ENCODE measurements at regions not wholly inside any gene's neighbourhood (a gene's known extent, or its start where the extent isn't known, plus 50 kb on each side); places are given as distances from the start of the nearest gene placed in this dataset.

DNA sequence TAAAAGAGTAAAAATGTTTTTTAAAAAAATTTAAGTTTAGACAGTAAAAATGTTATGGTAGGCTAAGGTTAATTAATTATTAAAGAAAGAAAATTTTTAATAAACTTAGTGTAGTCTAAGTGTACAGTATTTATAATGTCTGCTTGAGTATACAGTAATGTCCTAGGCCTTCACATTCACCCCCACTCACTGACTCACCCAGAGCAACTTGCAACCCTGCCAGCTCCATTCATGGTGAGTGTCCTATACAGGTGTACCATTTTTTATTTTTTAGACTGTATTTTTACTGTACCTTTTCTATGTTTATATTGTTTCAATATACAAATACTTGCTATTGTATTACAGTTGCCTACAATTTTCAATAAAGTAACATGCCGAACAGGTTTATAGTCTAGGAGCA, 234.1 kb downstream of the AUH start:
- Histone ChIP-seq H3K4me1 (ENCODE audit: insufficient read depth) (peaks cover 2% of the 10 kb centered on the region), H3K36me3 (no peaks in the 10 kb centered on the region), H3K9me3 (no peaks in the 10 kb centered on the region), H3K27ac (no peak overlapping the region), H3K27me3 (no peaks in the 10 kb centered on the region), H3K4me3 (no peak overlapping the region)
- no peak for DNase-seq
- WGBS, 3 donors, result 93 to 100% (median 98%) methylated on average over 1 of the region's 1 CpG
- no peak for TF ChIP-seq EP300 (IDR thresholded peaks at IDR 0.05)
- TF ChIP-seq, protein P1, sequence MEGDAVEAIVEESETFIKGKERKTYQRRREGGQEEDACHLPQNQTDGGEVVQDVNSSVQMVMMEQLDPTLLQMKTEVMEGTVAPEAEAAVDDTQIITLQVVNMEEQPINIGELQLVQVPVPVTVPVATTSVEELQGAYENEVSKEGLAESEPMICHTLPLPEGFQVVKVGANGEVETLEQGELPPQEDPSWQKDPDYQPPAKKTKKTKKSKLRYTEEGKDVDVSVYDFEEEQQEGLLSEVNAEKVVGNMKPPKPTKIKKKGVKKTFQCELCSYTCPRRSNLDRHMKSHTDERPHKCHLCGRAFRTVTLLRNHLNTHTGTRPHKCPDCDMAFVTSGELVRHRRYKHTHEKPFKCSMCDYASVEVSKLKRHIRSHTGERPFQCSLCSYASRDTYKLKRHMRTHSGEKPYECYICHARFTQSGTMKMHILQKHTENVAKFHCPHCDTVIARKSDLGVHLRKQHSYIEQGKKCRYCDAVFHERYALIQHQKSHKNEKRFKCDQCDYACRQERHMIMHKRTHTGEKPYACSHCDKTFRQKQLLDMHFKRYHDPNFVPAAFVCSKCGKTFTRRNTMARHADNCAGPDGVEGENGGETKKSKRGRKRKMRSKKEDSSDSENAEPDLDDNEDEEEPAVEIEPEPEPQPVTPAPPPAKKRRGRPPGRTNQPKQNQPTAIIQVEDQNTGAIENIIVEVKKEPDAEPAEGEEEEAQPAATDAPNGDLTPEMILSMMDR (IDR thresholded peaks at IDR 0.05), result no peak
- intact Hi-C loops (cut with DNase I), result no loop called here

DNA sequence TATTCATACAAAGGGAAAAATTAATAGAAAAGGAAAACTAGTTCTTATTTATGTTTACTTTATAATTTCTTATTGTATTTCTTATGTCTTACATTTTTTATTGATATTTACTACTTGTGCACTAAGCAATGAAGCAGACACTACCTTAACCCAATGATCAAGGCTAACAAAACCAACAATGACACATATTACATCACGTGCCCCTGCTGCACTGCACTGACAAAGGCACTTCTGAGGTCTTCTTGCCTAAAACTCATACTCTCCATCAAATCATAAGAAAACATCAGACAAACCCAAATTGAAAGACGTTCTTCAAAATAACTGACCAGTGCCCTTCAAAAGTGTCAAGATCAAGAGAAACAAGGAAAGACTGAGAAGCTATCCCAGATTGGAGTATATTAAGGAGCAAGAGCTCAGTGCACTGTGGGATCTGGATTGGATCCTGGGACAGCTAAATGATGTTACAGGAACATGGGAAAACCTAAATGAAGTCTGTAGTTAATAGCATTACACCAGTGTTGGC, 230.9 kb downstream of the AUH start:
- intact Hi-C loops (cut with DNase I), result no loop called here
- H3K4me3 ChIP-seq, result no peak overlapping the region
- DNase-seq, result no peak
- no peak overlapping the region for H3K27ac ChIP-seq
- TF ChIP-seq, protein P1 (IDR thresholded peaks at IDR 0.05), result no peak
- H3K4me1 ChIP-seq (ENCODE audit: insufficient read depth), result peaks cover 2% of the 10 kb centered on the region
- no peaks in the 10 kb centered on the region for H3K27me3 ChIP-seq
- no peaks in the 10 kb centered on the region for H3K9me3 ChIP-seq
- WGBS, 3 donors, result 88 to 91% (median 89%) methylated on average over 2 of the region's 2 CpGs
- H3K36me3 ChIP-seq, result no peaks in the 10 kb centered on the region

DNA sequence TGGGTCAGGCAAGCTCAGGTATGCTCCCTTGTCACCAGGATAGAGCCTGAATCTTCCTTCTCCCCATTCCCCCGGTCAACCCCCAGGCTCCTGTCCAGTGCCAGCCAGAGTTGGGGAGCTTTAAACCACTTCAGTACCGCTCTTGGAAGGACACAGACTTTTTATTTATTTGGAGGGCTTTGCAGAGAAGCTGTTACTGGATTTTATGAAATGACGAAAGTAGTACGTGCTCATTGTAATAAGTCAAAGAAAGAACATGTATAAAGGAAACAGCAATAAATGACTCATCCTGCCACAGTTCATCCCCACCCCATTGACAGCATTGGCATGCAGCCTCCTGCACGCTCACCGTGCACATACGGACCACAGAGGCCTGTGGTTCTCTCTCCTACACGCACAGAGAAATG, 230.3 kb downstream of the AUH start:
- WGBS, 3 donors, result 21 to 44% (median 28%) methylated on average over 8 of the region's 8 CpGs
- H3K27ac ChIP-seq, result peak overlapping the region in 1 of 2 donors; percentile 27
- peaks cover 2% of the 10 kb centered on the region for H3K4me1 ChIP-seq (ENCODE audit: insufficient read depth)
- no peaks in the 10 kb centered on the region for H3K27me3 ChIP-seq
- no peaks in the 10 kb centered on the region for H3K36me3 ChIP-seq
- no peak for TF ChIP-seq POLR2A (IDR thresholded peaks at IDR 0.05)
- DNase-seq, result peak; percentile 58 to 70 (median 66)
- H3K9me3 ChIP-seq, result no peaks in the 10 kb centered on the region
- no peak overlapping the region for H3K4me3 ChIP-seq
- intact Hi-C loops (cut with DNase I), result no loop called here

DNA sequence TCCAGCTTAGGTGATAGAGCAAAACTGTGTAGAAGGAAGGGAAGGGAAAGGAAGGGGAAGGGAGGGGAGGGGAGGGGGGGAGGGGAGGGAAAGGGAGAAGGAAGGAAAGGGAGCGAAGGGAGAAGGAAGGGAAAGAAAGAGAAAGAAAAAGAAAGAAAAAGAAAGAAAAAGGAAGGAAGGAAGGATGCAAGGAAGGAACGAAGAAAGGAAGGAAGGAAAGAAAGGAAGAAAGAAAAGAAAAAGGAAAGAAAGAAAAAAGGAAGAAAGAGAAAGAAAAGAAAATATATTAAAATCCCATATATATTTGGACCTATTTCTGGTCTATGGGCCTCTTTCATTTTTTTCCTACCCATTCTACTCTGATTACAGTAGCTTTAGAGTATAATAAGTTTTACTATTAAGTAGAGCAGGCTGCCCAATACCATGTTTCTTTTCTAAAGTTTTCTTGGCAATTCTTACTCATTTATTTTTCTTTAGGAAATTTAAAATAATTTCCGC, 229.1 kb downstream of the AUH start:
- intact Hi-C loops (cut with DNase I), result no loop called here
- 87 to 91% (median 89%) methylated on average over 3 of the region's 3 CpGs for WGBS, 3 donors
- Histone ChIP-seq H3K27me3 (no peaks in the 10 kb centered on the region), H3K4me3 (no peak overlapping the region), H3K36me3 (no peaks in the 10 kb centered on the region), H3K4me1 (ENCODE audit: insufficient read depth) (peaks cover 2% of the 10 kb centered on the region), H3K27ac (no peak overlapping the region), H3K9me3 (no peaks in the 10 kb centered on the region)
- TF ChIP-seq, protein P1 (IDR thresholded peaks at IDR 0.05), result no peak
- TF ChIP-seq POLR2A (IDR thresholded peaks at IDR 0.05), result no peak
- no peak for TF ChIP-seq EP300 (IDR thresholded peaks at IDR 0.05)
- no peak for DNase-seq

DNA sequence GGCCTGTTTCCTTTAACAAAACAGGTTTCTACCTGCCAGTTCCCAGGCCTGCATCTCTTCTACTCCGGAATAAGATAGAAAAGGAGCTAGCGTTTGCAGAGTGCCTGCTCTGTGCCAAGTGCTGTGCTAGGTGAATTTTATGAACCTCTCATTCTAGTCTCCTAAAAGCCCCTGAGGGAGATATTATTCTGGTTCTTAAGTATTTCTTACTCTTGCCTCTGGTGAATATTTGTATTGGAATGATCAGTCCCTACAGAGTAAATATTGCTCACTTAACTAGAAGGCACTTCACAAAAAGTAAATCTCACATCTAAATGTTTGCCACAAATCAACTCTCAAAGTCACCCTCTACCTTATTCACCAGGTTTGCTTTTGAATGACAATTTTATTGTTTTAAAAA, 227.1 kb downstream of the AUH start:
- TF ChIP-seq EP300 (IDR thresholded peaks at IDR 0.05), result no peak
- TF ChIP-seq, protein P1 (IDR thresholded peaks at IDR 0.05), result no peak
- Histone ChIP-seq H3K36me3 (no peaks in the 10 kb centered on the region), H3K4me1 (ENCODE audit: insufficient read depth) (peaks cover 2% of the 10 kb centered on the region), H3K4me3 (no peak overlapping the region), H3K27me3 (no peaks in the 10 kb centered on the region), H3K9me3 (no peaks in the 10 kb centered on the region), H3K27ac (no peak overlapping the region)
- no peak for DNase-seq
- WGBS, 3 donors, result 90 to 95% (median 93%) methylated on average over 2 of the region's 2 CpGs
- intact Hi-C loops (cut with DNase I), result no loop called here

Data from ovary (tissue), 7 donors.